ENCODE measurements at regions not wholly inside any gene's neighbourhood (a gene's known extent, or its start where the extent isn't known, plus 50 kb on each side); places are given as distances from the start of the nearest gene placed in this dataset.

- H3K27me3 ChIP-seq (replicated peaks) = no peaks in the 10 kb centered on the region
- in situ Hi-C loops (cut with HindIII; ENCODE audit: low pct_ligation_motif_present, low sequenced_read_pairs) = no loop called here
Measured at GRCh38 chr1:181284978-181285377, 196.5 kb downstream of the IER5 start.

DNA sequence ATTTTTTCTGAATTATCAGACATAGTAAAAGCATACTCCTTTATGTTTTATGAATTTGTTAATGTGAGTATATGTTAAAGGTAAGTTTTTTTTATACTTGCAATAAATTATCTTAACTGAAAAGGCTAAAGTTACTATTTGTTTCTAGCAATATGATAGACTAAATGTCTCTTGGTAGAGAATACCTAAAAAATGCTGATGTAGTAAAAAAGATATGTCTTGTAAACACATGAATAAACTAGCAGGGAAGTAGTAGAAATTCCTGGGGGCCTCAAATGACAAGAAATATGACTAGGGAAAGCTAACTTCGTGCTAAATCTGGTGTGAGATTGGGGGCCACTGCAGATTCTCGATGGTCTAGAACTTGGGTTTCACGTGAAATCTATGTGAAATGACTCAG lies 188.1 kb upstream of the CACNA1E start:
- in situ Hi-C loops (cut with HindIII; ENCODE audit: low pct_ligation_motif_present, low sequenced_read_pairs) = no loop called here
- no peak overlapping the region for H3K27ac ChIP-seq
- H3K36me3 ChIP-seq (replicated peaks) = no peaks in the 10 kb centered on the region
- no peak for DNase-seq
- TF ChIP-seq, protein P1, sequence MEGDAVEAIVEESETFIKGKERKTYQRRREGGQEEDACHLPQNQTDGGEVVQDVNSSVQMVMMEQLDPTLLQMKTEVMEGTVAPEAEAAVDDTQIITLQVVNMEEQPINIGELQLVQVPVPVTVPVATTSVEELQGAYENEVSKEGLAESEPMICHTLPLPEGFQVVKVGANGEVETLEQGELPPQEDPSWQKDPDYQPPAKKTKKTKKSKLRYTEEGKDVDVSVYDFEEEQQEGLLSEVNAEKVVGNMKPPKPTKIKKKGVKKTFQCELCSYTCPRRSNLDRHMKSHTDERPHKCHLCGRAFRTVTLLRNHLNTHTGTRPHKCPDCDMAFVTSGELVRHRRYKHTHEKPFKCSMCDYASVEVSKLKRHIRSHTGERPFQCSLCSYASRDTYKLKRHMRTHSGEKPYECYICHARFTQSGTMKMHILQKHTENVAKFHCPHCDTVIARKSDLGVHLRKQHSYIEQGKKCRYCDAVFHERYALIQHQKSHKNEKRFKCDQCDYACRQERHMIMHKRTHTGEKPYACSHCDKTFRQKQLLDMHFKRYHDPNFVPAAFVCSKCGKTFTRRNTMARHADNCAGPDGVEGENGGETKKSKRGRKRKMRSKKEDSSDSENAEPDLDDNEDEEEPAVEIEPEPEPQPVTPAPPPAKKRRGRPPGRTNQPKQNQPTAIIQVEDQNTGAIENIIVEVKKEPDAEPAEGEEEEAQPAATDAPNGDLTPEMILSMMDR (IDR thresholded peaks at IDR 0.05; ENCODE audit: low read depth, low read length, missing control alignments) = no peak
- H3K27me3 ChIP-seq (replicated peaks) = no peaks in the 10 kb centered on the region
- no peak overlapping the region for H3K4me3 ChIP-seq (ENCODE audit: low read depth, low read length)

More at GRCh38 chr1:181284978-181285377, 196.5 kb downstream of the IER5 start:
- H3K4me3 ChIP-seq (ENCODE audit: low read depth, low read length) = no peak overlapping the region
- H3K27ac ChIP-seq = no peak overlapping the region
- TF ChIP-seq, protein P1 (IDR thresholded peaks at IDR 0.05; ENCODE audit: low read depth, low read length, missing control alignments) = no peak
- no peak for DNase-seq
- H3K36me3 ChIP-seq (replicated peaks) = no peaks in the 10 kb centered on the region

- DNase-seq = no peak
- no peak overlapping the region for H3K4me3 ChIP-seq (ENCODE audit: low read depth, low read length)
- no peak overlapping the region for H3K27ac ChIP-seq
- in situ Hi-C loops (cut with HindIII; ENCODE audit: low pct_ligation_motif_present, low sequenced_read_pairs) = no loop called here
- no peaks in the 10 kb centered on the region for H3K36me3 ChIP-seq (replicated peaks)
- TF ChIP-seq, protein P1 (IDR thresholded peaks at IDR 0.05; ENCODE audit: low read depth, low read length, missing control alignments) = no peak
- no peaks in the 10 kb centered on the region for H3K27me3 ChIP-seq (replicated peaks)
Measured at GRCh38 chr1:181296180-181296579, 187.1 kb upstream of the CACNA1E start.

GRCh38 chr1:181308098-181308497 lies 175.2 kb upstream of the CACNA1E start:
- Histone ChIP-seq H3K27me3 (replicated peaks) (no peaks in the 10 kb centered on the region), H3K27ac (no peak overlapping the region), H3K4me3 (ENCODE audit: low read depth, low read length) (no peak overlapping the region), H3K36me3 (replicated peaks) (no peaks in the 10 kb centered on the region)
- TF ChIP-seq, protein P1 (IDR thresholded peaks at IDR 0.05; ENCODE audit: low read depth, low read length, missing control alignments) = no peak
- DNase-seq = no peak
- in situ Hi-C loops (cut with HindIII; ENCODE audit: low pct_ligation_motif_present, low sequenced_read_pairs) = no loop called here

- no peak for DNase-seq
- Histone ChIP-seq H3K36me3 (replicated peaks) (no peaks in the 10 kb centered on the region), H3K27ac (no peak overlapping the region), H3K4me3 (ENCODE audit: low read depth, low read length) (no peak overlapping the region), H3K27me3 (replicated peaks) (no peaks in the 10 kb centered on the region)
- in situ Hi-C loops (cut with HindIII; ENCODE audit: low pct_ligation_motif_present, low sequenced_read_pairs) = no loop called here
- TF ChIP-seq, protein P1 (IDR thresholded peaks at IDR 0.05; ENCODE audit: low read depth, low read length, missing control alignments) = no peak
Measured at GRCh38 chr1:181310560-181310959, 172.8 kb upstream of the CACNA1E start.

DNA sequence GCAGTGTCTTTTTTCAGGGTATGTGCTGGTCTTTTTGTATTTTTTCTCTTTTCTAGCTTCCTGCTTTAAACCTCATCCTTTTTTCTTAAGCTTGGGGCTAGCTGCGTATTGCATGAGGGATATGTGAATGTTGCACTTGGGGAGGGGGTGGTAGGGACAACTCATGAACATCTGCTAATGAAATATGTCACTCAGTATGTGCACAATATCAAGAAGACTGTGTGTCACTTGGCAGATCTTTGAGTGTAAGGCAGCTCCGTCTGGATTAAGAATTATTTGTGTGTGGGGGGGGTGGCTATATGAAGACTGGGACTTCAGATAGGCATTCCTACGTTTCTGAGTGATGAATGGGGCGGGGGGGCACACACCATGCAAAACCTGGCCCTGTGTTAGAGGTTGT lies 170.4 kb upstream of the CACNA1E start:
- in situ Hi-C loops (cut with HindIII; ENCODE audit: low pct_ligation_motif_present, low sequenced_read_pairs) = no loop called here

More for the DNA sequence above, 170.4 kb upstream of the CACNA1E start:
- H3K4me3 ChIP-seq (ENCODE audit: low read depth, low read length) = no peak overlapping the region
- no peak overlapping the region for H3K27ac ChIP-seq
- H3K36me3 ChIP-seq (replicated peaks) = no peaks in the 10 kb centered on the region
- H3K27me3 ChIP-seq (replicated peaks) = peaks cover 17% of the 10 kb centered on the region
- no peak for DNase-seq
- TF ChIP-seq, protein P1 (IDR thresholded peaks at IDR 0.05; ENCODE audit: low read depth, low read length, missing control alignments) = no peak

Measured in brain microvascular endothelial cell (primary cell).